ENCODE measurements at regions not wholly inside any gene's neighbourhood (a gene's known extent, or its start where the extent isn't known, plus 50 kb on each side); places are given as distances from the start of the nearest gene placed in this dataset.

DNA sequence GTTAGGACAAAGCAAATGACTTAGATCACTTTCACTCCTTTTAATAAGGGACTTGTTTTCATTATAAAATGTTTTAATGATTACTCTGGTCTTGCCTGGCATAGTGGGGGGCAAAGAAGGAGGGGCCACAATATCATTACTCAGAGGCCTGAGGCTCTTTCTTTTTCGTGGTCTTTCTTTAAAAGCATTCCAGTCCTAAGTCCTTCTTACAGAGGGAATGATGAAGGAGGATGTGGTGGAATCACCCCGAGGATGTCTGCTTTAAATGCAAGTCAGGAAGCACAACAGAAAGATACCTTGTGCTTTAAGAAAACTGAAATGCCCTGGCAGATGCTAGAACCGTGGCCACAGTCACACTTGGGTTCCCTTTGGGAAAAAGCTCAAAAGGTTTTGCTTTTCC lies 379.1 kb downstream of the INHBA start:
- TF ChIP-seq, protein P1, sequence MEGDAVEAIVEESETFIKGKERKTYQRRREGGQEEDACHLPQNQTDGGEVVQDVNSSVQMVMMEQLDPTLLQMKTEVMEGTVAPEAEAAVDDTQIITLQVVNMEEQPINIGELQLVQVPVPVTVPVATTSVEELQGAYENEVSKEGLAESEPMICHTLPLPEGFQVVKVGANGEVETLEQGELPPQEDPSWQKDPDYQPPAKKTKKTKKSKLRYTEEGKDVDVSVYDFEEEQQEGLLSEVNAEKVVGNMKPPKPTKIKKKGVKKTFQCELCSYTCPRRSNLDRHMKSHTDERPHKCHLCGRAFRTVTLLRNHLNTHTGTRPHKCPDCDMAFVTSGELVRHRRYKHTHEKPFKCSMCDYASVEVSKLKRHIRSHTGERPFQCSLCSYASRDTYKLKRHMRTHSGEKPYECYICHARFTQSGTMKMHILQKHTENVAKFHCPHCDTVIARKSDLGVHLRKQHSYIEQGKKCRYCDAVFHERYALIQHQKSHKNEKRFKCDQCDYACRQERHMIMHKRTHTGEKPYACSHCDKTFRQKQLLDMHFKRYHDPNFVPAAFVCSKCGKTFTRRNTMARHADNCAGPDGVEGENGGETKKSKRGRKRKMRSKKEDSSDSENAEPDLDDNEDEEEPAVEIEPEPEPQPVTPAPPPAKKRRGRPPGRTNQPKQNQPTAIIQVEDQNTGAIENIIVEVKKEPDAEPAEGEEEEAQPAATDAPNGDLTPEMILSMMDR (IDR thresholded peaks at IDR 0.05) = no peak
- TF ChIP-seq POLR2AphosphoS5 (IDR thresholded peaks at IDR 0.05) = no peak
- no peak for TF ChIP-seq POLR2A (IDR thresholded peaks at IDR 0.05)
- no peak for TF ChIP-seq EP300 (IDR thresholded peaks at IDR 0.05)

Measured in suprapubic skin (tissue), 4 donors.